ENCODE measurements at regions not wholly inside any gene's neighbourhood (a gene's known extent, or its start where the extent isn't known, plus 50 kb on each side); places are given as distances from the start of the nearest gene placed in this dataset.

- TF ChIP-seq EZH2phosphoT487 (IDR thresholded peaks at IDR 0.05; ENCODE audit: borderline replicate concordance, low read depth, low read length), result no peak
- no peak for TF ChIP-seq CTCF (conservative IDR thresholded peaks at IDR 0.05; ENCODE audit: low read length)
Observed at GRCh38 chr13:54357284-54357933, 1328.8 kb downstream of the OLFM4 start.
